ENCODE measurements at regions not wholly inside any gene's neighbourhood (a gene's known extent, or its start where the extent isn't known, plus 50 kb on each side); places are given as distances from the start of the nearest gene placed in this dataset.

DNA sequence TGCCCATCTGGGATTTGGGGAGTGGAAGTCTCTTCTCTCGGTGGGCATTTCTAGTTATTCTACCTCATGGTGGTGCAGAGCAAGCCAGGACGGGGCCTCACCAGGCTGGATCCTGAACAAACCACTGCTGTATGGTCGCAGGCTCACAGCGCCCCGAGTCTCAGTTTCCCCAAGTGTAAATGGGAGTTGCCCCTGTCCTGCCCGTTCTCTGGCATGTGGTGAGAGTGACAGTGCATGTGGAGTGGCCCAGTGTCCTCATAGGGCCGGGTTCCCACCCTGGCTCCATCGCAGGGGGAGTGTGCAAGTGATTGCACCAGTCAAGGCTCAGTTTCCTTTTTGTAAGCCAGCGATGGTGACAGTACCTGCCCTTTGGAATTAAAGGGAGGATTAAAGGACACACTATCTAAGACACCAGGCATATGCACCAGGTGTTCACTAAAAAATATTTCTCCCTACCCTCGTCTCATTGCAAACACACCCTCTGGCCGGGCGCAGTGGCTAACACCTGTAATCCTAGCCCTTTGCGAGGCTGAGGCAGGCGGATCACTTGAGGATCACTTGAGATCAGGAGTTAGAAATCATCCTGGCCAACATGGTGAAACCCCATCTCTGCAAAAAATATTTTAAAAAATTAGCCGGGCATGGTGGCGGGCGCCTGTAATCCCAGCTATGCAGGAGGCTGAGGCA, 173.3 kb upstream of the MYCN start:
- DNase-seq: no peak

- DNase-seq: no peak
Observed at GRCh38 chr2:15767679-15768078, 172.7 kb upstream of the MYCN start.

- DNase-seq: no peak
Observed at GRCh38 chr2:15768142-15768541, 172.2 kb upstream of the MYCN start.

DNA sequence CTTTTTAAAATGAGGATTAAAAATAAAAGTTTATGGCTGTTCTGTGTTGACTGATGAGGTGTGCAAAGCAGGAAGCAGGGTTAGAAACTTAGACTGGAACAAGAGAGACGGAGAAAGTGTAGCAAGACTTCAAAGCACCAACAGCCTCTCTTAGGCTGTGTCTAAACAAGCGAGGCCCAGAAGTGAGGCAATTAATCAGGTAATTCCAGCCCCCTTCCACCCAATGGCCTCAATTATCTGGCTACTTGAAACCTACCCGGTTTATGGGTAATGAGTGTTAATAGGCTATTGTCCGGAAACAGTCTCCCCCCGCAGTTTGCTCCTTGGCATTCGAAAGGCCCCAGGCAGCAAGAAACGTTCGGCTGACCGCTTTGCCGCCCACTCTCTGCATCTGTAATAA, 171.7 kb upstream of the MYCN start:
- no peak for DNase-seq

GRCh38 chr2:15769235-15769634, 171.1 kb upstream of the MYCN start:
- DNase-seq: no peak

DNA sequence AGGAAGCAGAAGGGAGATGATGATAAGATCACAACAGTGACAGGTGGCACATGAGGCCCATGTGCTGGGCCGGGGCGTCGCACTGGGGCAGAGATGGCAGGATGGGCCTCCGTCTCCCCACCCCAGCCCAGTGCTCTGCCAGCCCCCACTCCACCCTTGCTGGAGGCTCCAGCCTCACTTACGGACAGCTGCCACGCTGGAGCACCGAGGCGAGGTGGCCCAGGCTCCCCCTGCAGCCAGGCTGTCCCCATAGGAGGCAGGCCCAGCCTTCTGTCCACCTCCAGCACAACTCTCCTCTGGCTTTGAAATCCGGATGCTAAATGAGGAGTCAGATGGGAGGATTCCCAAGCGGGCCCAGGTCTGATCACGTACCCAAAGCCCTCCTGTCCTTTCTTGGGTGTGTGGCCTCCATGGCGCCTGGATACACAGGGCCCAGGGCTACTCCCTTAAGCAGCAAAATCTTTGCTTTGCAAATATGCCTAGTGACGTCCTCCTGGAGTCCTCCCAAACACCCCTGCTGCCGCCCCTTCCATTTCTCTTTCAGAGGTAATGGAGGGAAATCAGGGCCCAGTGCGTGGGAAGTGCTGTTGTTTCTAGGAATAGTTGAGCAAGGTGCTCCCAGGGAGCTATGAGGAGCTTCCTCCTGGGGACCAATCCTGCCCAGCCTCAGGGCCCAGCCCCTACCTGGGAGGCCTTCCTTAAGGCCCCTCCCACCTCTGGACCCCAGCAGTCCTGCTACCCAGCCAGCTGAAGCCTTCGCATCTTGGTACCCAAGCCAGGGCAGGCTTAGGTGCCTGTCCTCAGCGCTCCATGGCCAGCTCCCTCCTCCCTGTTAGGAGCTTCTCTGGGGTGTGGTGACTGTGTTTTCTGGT, 170.4 kb upstream of the MYCN start:
- no peak for DNase-seq

- no peak for DNase-seq
Observed at GRCh38 chr2:15770606-15771005, 169.7 kb upstream of the MYCN start.

DNA sequence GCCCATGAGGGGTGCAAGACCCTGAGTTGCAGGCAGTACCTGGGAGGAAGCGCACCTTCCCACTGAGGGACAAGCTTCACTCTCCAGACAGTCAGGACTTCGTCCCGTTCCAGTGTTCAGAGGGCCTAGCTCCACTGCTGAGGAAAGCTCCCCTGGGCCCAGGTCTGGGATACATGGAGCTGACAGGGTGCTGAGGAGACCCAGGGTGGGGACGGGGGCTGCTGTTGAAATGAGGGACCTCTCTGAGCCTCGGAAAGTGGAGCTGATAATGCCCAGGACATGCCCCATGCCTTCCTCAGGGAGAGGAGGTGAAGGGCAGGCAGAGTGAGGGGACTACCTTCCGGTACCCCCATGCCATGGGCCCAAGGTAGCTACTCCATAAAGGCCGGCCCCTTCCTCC, 169.2 kb upstream of the MYCN start:
- no peak for DNase-seq

DNA sequence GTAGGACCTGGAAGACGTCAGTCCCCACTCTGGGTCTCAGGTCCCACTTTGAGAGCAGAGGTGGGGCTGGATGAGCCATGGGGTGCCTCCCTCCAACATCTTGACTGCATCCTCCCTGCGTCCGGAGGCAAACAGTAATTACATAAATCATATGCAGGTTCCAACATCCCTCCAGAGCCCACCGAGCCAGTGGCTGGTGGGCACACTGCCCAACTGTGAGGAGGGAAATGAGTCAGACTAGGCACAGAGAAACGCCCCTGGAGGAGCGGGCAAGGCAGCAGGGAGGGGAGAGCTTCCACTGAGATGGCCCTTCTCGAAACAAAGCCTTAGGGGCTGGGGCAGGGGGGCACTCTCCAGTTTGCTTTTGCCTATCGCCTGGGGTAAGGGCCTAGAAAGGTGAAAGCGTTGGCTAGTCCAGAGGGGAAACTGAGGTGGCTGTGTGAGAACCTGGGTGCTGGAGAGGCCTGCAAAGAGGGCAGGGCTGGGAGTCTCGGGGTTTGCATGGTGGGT, 168.2 kb upstream of the MYCN start:
- no peak for DNase-seq

- DNase-seq: no peak
Observed at GRCh38 chr2:15772681-15773080, 167.7 kb upstream of the MYCN start.

- DNase-seq: no peak
Observed at GRCh38 chr2:15773204-15773603, 167.1 kb upstream of the MYCN start.

- no peak for DNase-seq
Observed at GRCh38 chr2:15773846-15774245, 166.5 kb upstream of the MYCN start.

DNA sequence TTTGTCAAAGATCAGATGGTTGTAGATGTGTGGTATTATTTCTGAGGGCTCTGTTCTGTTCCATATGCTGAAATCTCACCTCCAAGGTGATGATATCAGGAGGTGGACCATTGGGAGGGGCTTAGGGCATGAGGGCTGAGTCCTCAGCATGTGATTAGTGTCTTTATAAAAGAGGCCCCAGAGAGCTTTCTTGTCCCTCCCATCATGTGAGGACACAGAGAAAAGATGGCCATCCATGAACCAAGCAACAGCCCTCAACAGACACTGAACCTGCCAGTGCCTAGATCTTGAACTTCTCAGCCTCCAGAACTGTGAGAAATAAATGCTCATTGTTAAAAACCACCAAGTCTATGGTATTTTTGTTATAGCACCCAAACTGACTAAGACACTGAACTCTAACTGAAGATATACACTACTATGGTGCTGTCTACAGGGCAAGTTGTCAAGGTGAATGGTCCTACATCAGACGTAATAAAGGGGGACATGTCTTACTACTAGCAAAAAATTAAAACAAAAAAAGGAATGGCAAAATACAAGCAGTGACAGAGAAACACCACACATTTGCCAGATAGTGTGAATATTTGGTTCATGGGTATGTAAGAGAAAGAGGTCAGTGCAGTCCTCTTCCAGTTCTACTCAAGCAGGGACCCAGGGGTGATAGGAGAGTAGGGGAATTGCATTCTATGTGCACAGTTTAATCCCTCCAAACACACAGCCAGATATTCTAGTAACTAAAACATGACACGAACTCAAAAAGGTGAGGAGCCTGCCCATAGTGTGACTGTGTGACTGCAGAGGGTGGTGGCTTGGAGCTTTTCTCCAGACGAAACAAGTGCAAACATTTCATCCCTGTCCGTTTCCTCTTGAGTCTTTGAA, 164.4 kb upstream of the MYCN start:
- DNase-seq: no peak

DNA sequence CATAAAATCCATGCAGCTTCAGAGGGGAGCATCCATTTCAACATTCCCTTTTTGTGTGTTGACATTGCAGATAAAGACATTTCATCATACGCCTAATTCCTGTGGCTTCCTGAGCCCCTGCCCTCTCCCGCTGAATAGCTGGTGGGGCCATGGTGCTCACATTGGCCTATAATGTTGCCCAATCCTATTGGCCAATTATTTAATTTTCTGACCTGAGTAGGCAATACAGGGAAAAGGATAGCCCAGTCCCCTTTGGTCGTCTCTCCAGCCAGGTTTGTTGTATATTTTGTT, 163.8 kb upstream of the MYCN start:
- no peak for DNase-seq

DNA sequence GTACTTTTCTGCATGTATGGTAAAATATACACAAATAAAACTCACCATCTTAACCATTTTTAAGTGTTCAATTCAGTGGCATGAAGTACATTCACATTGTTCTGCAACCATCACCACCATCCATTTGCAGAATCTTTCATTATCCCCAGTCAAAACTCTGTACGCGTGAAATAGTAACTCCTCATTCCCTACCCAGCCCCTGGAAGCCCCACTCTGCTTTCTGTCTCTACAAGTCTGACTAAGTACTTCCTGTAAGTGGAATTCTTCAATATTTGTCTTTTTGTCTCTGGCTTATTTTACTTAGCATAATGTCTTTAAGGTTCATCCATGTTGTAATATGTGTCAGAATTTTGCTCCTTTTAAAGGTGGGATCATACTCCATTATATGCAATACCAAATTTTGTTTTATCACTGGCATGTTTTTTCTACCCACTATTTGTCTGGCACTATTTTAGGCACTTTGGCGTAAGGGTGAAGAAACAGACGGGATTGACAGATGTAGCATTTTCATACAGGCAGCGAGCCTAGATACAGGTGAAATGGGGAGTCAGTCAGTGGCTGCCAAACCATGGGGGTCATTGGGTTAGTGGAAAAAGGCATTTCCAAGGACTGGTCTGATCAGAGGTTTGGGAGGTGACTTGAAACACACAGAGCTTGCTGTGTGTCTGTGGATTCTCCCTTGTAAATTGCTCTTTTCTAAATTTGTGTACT, 163.2 kb upstream of the MYCN start:
- no peak for DNase-seq

- DNase-seq: no peak
Observed at GRCh38 chr2:15777795-15778371, 162.5 kb upstream of the MYCN start.

GRCh38 chr2:15778529-15779219, 161.7 kb upstream of the MYCN start:
- no peak for DNase-seq

DNA sequence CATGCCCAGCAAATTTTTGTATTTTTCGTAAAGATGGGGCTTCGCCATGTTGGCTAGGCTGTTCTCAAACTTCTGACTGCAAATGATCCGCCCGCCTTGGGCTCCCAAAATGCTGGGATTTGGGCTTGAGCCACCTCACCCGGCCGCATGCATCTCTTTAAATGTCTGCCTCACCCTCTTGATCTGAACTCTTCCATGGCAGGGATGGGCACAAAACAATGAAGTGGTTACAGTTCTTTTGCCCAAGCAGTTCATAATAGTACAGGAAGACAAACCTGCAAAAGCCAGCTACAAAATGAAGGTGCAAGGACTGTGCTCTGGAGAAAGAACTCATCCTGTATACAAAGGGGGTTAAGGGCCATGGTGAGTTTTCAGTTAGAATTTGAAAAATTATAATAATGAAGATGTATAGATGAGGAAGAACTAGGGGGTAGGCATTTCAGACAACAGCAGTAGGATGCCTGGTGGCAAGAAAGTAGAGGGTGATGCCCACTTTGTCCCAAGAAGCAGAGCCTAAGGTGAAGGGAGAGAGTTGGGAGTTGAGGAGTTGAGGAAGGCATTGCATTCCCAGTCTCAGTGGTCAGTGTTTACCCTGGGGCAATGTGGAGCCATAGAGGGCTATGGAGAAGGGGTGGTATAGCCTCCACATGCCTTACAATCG, 160.8 kb upstream of the MYCN start:
- DNase-seq: no peak

- no peak for DNase-seq
Observed at GRCh38 chr2:15780234-15780633, 160.1 kb upstream of the MYCN start.

- DNase-seq: no peak
Observed at GRCh38 chr2:15780912-15781574, 159.3 kb upstream of the MYCN start.
